ENCODE measurements at regions not wholly inside any gene's neighbourhood (a gene's known extent, or its start where the extent isn't known, plus 50 kb on each side); places are given as distances from the start of the nearest gene placed in this dataset.
"Not testable (repeated sequence)": the region's sequence is repeated elsewhere in the genome, so short reads cannot be mapped to it uniquely, and the experiment has no call there.

GRCh38 chr15:75792236-75792635 lies 51.0 kb upstream of the UBE2Q2 start:
- not testable (repeated sequence) for H3K4me2 ChIP-seq; H3K9me3 ChIP-seq (ENCODE audit: low read depth); DNase-seq (ENCODE audit: low spot score); H3K27ac ChIP-seq; H3K36me3 ChIP-seq (replicated peaks; ENCODE audit: insufficient read depth, low read depth); H3K4me1 ChIP-seq (ENCODE audit: insufficient read depth); H3K27me3 ChIP-seq; H3K79me2 ChIP-seq; H4K20me1 ChIP-seq (ENCODE audit: insufficient read depth, poor library complexity, severe bottlenecking); H3K9me2 ChIP-seq (replicated peaks; ENCODE audit: insufficient read depth); H2AFZ ChIP-seq; H3K4me3 ChIP-seq
- WGBS (ENCODE audit: low lambda C conversion rate, missing lambda C conversion rate) = 94% methylated on average over 6 of the region's 6 CpGs

- H3K4me3 ChIP-seq = no peak overlapping the region
- no peaks in the 10 kb centered on the region for H3K79me2 ChIP-seq
- H3K4me2 ChIP-seq = no peak overlapping the region
- 93% methylated on average over 14 of the region's 14 CpGs for WGBS (ENCODE audit: low lambda C conversion rate, missing lambda C conversion rate)
- H4K20me1 ChIP-seq (ENCODE audit: insufficient read depth, poor library complexity, severe bottlenecking) = no peaks in the 10 kb centered on the region
- TF ChIP-seq EZH2phosphoT487 (IDR thresholded peaks at IDR 0.05; ENCODE audit: low read depth, severe bottlenecking, unreplicated experiment) (no peak), CTCF (IDR thresholded peaks at IDR 0.05; ENCODE audit: poor library complexity) (no peak), EZH2 (IDR thresholded peaks at IDR 0.05; ENCODE audit: borderline replicate concordance) (no peak)
- no peaks in the 10 kb centered on the region for H3K27me3 ChIP-seq
- H3K9me2 ChIP-seq (replicated peaks; ENCODE audit: insufficient read depth) = no peaks in the 10 kb centered on the region
- H3K27ac ChIP-seq = no peak overlapping the region
- H3K4me1 ChIP-seq (ENCODE audit: insufficient read depth) = no peaks in the 10 kb centered on the region
- H2AFZ ChIP-seq = no peak overlapping the region
- no peak for DNase-seq (ENCODE audit: low spot score)
- no peaks in the 10 kb centered on the region for H3K36me3 ChIP-seq (replicated peaks; ENCODE audit: insufficient read depth, low read depth)
- H3K9me3 ChIP-seq (ENCODE audit: low read depth) = no peaks in the 10 kb centered on the region
Observed at GRCh38 chr15:75791337-75791713, 51.9 kb upstream of the UBE2Q2 start.

DNA sequence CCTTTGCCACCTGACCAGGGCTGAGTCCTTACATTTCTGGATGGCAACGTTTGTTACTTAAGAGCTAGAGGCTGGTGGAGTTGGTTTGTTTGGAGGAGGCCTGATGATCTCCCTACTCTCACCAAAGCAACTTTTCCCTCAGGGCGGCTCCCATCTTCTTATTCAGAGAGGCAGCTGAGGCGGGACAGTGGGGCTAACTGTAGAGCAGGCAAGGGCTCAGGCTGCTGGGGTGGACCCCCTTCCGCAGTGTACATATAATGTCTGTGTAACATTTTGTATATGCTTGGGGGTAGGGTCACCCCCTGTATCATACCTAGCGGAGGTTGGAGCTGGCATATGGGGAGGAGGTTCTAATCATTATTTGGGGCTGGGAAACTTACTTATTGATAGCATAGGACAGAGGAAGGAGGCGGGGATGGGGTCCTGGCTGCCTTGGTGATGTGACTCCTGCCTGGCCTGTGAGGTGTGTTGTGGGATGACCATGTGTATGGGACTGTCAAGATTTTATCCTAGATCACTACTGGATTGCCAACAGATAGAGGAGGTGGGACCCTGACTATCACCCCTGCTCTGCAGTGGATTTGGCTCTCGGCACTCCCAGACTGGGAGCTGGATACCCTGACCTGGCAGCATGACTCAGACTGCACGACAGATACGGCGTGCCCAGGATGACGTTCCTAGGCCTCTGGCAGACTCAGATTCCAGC lies 52.5 kb upstream of the UBE2Q2 start:
- no peak overlapping the region for H3K4me3 ChIP-seq
- no peaks in the 10 kb centered on the region for H3K9me3 ChIP-seq (ENCODE audit: low read depth)
- H3K4me2 ChIP-seq = no peak overlapping the region
- no peaks in the 10 kb centered on the region for H3K27me3 ChIP-seq
- H3K79me2 ChIP-seq = no peaks in the 10 kb centered on the region
- 84% methylated on average over 11 of the region's 11 CpGs for WGBS (ENCODE audit: low lambda C conversion rate, missing lambda C conversion rate)
- H3K4me1 ChIP-seq (ENCODE audit: insufficient read depth) = no peaks in the 10 kb centered on the region
- DNase-seq (ENCODE audit: low spot score) = no peak
- no peak for TF ChIP-seq CTCF (IDR thresholded peaks at IDR 0.05; ENCODE audit: poor library complexity)
- no peak for TF ChIP-seq EZH2 (IDR thresholded peaks at IDR 0.05; ENCODE audit: borderline replicate concordance)
- no peak for TF ChIP-seq EZH2phosphoT487 (IDR thresholded peaks at IDR 0.05; ENCODE audit: low read depth, severe bottlenecking, unreplicated experiment)
- H3K36me3 ChIP-seq (replicated peaks; ENCODE audit: insufficient read depth, low read depth) = no peaks in the 10 kb centered on the region
- H3K9me2 ChIP-seq (replicated peaks; ENCODE audit: insufficient read depth) = no peaks in the 10 kb centered on the region
- no peak overlapping the region for H2AFZ ChIP-seq
- H4K20me1 ChIP-seq (ENCODE audit: insufficient read depth, poor library complexity, severe bottlenecking) = no peaks in the 10 kb centered on the region
- H3K27ac ChIP-seq = no peak overlapping the region

DNA sequence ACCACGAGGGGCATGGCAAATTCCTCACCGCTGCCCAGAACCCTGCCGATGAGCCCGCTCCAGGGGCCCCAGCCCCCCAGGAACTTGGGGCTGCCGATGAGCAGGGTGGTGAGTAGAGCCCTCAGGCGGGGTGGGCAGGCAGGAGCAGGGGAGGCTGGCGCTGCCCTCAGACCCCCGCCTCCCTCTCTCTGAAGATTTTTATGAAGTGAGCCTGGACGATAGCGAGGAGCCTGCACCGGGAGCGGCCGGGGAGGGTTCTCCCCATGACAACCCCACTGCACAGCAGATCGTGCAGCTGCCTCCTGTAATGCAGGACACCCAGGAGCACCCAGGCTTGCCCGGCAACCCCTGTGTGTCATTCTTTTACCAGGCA lies 56.7 kb upstream of the UBE2Q2 start:
- TF ChIP-seq CTCF (IDR thresholded peaks at IDR 0.05; ENCODE audit: poor library complexity) = no peak
- no peak for TF ChIP-seq EZH2 (IDR thresholded peaks at IDR 0.05; ENCODE audit: borderline replicate concordance)
- TF ChIP-seq EZH2phosphoT487 (IDR thresholded peaks at IDR 0.05; ENCODE audit: low read depth, severe bottlenecking, unreplicated experiment) = no peak
- H4K20me1 ChIP-seq (ENCODE audit: insufficient read depth, poor library complexity, severe bottlenecking) = no peaks in the 10 kb centered on the region
- no peaks in the 10 kb centered on the region for H3K9me2 ChIP-seq (replicated peaks; ENCODE audit: insufficient read depth)
- no peaks in the 10 kb centered on the region for H3K79me2 ChIP-seq
- H3K9me3 ChIP-seq (ENCODE audit: low read depth) = no peaks in the 10 kb centered on the region
- no peak overlapping the region for H3K4me3 ChIP-seq
- no peaks in the 10 kb centered on the region for H3K4me1 ChIP-seq (ENCODE audit: insufficient read depth)
- no peaks in the 10 kb centered on the region for H3K36me3 ChIP-seq (replicated peaks; ENCODE audit: insufficient read depth, low read depth)
- no peak for DNase-seq (ENCODE audit: low spot score)
- no peaks in the 10 kb centered on the region for H3K27me3 ChIP-seq
- H2AFZ ChIP-seq = no peak overlapping the region
- H3K4me2 ChIP-seq = peak overlapping the region; percentile 48
- 78% methylated on average over 15 of the region's 15 CpGs for WGBS (ENCODE audit: low lambda C conversion rate, missing lambda C conversion rate)
- H3K27ac ChIP-seq = no peak overlapping the region
